NAMALWA (cell line): ENCODE measurements at regions not wholly inside any gene's neighbourhood (a gene's known extent, or its start where the extent isn't known, plus 50 kb on each side); places are given as distances from the start of the nearest gene placed in this dataset.
"Not testable (repeated sequence)": the region's sequence is repeated elsewhere in the genome, so short reads cannot be mapped to it uniquely, and the experiment has no call there.

Experiments
- DNase-seq: peaks from one replicate; pipeline ENCODE4 v3.0.0-alpha.2; 2015; ENCODE audit warnings: low spot score

- peak; percentile 13 for DNase-seq
Measured at GRCh38 chr1:4064150-4064889, 164.2 kb upstream of the C1orf174 start.

GRCh38 chr1:4066860-4067599 lies 167.0 kb upstream of the C1orf174 start:
- no peak for DNase-seq

GRCh38 chr1:4068076-4068475 lies 168.0 kb upstream of the C1orf174 start:
- no peak for DNase-seq

- no peak for DNase-seq
Measured at GRCh38 chr1:4071653-4072052, 171.6 kb upstream of the C1orf174 start.

GRCh38 chr1:4072481-4073153 lies 172.5 kb upstream of the C1orf174 start:
- no peak for DNase-seq

GRCh38 chr1:4075436-4076225 lies 175.6 kb upstream of the C1orf174 start:
- no peak for DNase-seq

- no peak for DNase-seq
Measured at GRCh38 chr1:4076346-4076745, 176.3 kb upstream of the C1orf174 start.

- DNase-seq = not testable (repeated sequence)
Measured at GRCh38 chr1:4078091-4078962, 178.3 kb upstream of the C1orf174 start.

GRCh38 chr1:4079815-4080214 lies 179.7 kb upstream of the C1orf174 start:
- DNase-seq = no peak

GRCh38 chr1:4081806-4082711 lies 182.0 kb upstream of the C1orf174 start:
- DNase-seq = no peak

GRCh38 chr1:4083231-4084047 lies 183.4 kb upstream of the C1orf174 start:
- no peak for DNase-seq

- no peak for DNase-seq
Measured at GRCh38 chr1:4084048-4084431, 184.0 kb upstream of the C1orf174 start.

- no peak for DNase-seq
Measured at GRCh38 chr1:4084446-4084845, 184.4 kb upstream of the C1orf174 start.

- no peak for DNase-seq
Measured at GRCh38 chr1:4084896-4085295, 184.8 kb upstream of the C1orf174 start.

GRCh38 chr1:4085546-4085945 lies 185.5 kb upstream of the C1orf174 start:
- no peak for DNase-seq

- DNase-seq = no peak
Measured at GRCh38 chr1:4086085-4086850, 186.2 kb upstream of the C1orf174 start.

GRCh38 chr1:4086921-4087320 lies 186.8 kb upstream of the C1orf174 start:
- no peak for DNase-seq
